ENCODE measurements at regions not wholly inside any gene's neighbourhood (a gene's known extent, or its start where the extent isn't known, plus 50 kb on each side); places are given as distances from the start of the nearest gene placed in this dataset.

DNA sequence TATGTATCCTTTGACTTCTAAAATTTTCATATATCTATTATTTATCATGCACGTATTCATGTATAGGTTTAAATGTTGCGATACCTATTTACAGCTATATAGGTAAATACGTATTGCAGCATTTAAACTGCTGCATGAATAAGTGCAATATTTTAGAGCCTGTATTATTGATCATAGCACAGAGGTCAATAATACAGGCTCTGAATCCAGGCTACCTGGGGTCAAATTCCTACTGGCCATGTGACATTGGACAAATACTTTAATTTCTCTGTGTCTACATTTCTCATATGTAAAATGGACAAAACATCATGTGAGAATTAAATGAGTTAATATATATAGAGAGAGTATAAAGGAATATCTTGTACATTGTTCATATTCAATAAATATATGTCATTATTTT lies 352.9 kb upstream of the ROBO2 start:
- ATAC-seq (no peak), DNase-seq (no peak)
- intact Hi-C loops (cut with micrococcal nuclease), result no loop called here

DNA sequence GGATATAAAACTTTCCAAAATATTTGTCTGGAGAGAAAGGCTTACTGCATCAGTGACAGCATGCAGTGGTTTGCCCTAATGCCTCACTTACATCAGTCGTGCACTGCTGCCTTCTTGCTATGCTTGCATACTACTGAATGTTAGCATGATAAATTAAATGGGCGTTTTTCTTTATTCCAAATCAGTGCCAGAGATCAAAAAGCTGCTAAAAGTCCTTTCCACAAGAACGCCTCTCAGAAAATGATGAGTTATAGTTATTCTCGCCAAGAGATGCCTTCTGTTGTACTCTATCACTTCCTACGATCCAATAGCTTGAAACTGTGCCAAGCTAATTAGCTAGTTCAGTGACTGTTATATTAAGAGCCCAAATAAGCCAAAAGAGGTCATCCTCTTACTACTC lies 345.8 kb upstream of the ROBO2 start:
- ATAC-seq, result no peak
- no peak for DNase-seq
- intact Hi-C loops (cut with micrococcal nuclease), result no loop called here

DNA sequence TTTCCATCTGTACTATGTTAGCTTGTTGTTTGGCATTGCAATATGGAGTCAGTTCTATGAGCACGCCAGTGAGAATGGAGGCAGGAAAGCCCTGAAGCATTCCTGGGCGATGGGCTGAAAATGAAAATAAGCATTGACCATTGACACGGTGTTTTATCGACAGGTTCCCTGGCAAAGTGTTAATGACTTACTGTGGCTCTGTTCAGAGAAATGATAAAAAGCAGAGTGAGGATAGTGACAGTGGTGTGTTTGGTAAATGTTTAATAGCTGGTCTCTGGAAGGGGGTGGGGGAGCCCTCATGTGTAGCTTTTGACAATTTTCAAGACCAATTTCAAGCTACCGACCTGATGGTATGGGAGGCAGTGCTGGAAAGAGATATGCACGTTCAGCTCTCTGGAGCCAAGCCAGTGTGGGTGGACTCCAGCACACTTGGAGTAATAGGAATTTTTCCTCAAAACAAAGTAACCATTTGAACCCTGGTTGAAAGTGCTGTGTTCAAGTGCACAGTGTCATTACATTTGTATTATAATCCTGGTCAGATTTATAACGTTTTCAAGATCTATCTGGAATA lies 341.7 kb upstream of the ROBO2 start:
- no peak for ATAC-seq
- intact Hi-C loops (cut with micrococcal nuclease), result no loop called here
- no peak for DNase-seq

DNA sequence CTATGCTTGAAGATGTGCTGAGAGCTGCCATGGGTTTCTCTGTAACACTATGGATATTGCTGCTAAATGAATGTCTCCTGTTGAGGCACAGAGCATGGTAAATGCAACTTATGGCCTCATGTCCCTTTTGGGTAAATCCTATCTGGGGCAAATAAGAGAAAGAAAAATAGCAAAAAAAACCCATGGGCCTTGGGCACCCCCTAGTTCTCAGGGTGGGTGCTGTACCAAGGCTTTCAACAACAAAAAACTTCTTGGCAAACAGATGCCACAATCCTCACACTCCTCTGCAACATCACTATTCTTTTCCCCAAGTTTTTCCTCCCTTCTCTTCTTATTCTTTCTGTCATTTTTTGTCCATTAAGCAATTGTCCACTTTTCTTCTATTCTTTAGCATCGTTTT lies 340.1 kb upstream of the ROBO2 start:
- intact Hi-C loops (cut with micrococcal nuclease), result no loop called here
- ATAC-seq (no peak), DNase-seq (no peak)

DNA sequence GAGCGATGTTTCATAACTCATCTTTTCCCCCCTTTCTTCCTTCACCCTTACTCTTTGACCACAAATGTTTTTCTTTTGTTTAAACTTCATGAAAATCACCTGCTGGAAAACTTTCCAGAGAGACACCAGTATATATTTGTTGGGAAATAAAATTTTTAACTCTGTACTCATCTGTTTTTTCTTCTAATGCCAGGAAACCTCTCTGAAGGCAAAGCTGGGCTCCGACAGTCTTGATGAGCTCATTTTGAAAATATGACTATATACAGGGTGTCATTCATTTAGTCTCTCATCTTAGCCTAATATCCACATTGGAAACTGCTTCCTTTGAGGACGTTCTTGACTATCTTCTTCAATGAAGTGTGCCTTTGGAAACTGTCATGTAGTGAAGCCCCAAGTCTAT lies 339.6 kb upstream of the ROBO2 start:
- DNase-seq, result no peak
- intact Hi-C loops (cut with micrococcal nuclease), result no loop called here

DNA sequence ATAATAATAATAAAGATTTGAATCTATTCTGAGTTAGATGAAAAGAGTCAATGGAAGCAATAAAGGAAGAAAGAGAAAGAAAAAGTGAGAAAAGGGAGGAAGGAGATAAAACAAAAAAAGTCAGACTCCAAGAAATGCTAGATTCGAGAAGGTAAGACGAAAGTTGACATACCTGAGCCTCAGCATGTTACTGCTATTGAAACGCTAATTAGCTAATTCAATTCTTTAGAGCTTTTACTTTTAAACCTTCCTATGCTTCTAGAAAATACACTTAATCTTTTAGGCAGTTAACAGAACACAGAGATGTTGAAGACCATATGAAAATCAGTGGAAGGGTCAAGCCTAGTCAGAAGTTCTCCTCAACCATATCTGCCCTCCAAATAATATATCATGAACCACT lies 337.2 kb upstream of the ROBO2 start:
- ATAC-seq, result no peak
- intact Hi-C loops (cut with micrococcal nuclease), result no loop called here
- no peak for DNase-seq

More for the DNA sequence above, 339.6 kb upstream of the ROBO2 start:
- no peak for ATAC-seq

DNA sequence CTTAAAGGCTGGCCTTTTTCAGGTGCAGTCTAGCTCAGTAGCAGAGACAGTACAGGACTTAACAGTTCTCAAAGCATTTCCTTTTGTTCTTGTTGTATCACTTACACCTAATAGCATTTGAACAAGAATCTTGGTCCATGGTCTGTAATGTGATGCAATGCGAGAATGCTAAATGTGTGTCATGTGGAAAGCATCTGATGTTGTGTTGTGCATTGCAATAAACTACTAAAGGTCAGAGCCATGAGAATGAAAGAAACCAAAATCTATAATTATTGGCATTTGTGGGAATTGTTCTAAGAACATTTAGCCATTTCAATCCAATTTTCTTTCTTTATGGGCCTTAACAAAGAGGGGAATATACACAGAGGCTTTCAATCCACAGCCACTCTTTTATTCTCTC lies 324.5 kb upstream of the ROBO2 start:
- DNase-seq (no peak), ATAC-seq (no peak)
- intact Hi-C loops (cut with micrococcal nuclease), result no loop called here

DNA sequence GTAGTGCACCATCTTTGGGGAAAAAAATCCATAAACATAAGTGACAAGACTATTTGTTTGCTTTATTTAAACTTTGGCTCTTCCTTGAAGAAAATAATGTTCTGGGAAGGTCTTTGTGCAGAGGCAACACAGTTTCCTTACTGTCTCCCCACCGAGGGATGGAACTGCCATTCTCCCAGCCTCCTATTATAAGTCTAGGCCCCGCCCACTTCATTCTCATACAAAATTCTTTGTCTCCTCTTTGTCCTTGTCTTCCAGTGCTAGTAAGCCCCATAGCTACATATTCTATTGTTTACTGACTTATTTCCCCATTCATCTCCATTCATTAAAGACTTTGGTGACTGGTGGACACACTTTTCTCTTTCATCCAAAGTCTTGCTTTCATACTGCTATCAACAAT lies 316.5 kb upstream of the ROBO2 start:
- no peak for ATAC-seq
- intact Hi-C loops (cut with micrococcal nuclease), result no loop called here
- no peak for DNase-seq

DNA sequence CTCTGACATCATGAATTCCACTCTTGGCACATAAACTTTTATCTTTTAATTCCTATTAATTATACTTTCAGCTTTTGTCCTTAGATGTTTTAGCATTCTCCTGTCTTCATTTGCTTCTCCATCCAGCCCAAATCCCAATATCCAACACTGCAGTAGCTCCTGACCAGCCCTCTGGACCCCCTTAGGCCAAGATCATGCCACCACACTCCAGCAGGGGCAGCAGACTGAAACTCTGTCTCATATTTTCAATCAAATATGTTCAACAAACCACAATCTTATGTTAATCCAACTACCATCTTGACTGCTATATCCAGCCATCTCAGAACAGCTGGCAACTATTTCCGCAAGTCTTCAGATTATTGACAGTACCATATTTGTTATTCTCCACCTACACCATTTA lies 315.8 kb upstream of the ROBO2 start:
- ATAC-seq (no peak), DNase-seq (no peak)
- intact Hi-C loops (cut with micrococcal nuclease), result no loop called here

DNA sequence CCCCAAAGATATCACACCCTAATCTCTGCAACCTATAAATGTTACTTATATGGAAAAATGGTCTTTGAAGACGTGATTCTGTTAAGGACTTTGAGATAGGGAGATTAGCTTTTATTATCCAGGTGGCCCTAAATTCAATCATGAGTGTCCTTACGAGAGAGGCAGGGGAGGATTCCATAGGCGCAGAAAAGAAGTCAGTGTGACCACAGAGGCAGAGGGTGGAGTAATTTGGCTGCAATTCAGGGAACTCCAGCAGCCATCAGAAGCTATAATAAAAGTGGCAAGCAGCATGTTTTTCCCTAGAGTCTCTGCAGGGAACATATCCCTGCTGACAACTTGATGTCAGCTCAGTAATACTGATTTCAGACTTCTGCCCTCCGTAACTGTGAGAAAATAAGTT lies 315.2 kb upstream of the ROBO2 start:
- DNase-seq (no peak), ATAC-seq (no peak)
- intact Hi-C loops (cut with micrococcal nuclease), result no loop called here

DNA sequence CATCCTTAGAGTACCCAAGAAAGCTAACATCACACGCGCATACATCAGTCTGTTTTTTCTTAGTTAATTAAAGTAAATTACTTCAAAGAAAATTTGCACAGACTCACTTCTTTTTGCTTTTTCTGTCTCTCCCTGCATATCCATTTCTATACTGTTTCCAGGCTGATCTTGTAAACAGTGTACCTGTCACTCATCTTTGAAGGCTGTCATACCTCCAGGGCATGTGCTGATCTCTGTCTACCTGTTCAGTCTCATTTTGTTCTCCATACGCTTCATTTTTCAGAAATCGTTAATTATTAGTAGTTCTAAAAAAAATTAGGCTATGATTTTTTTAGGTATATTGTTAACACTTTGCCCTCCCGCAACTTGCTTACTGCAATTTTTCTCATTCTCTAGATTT lies 313.9 kb upstream of the ROBO2 start:
- intact Hi-C loops (cut with micrococcal nuclease), result no loop called here
- DNase-seq, result no peak
- ATAC-seq, result no peak

DNA sequence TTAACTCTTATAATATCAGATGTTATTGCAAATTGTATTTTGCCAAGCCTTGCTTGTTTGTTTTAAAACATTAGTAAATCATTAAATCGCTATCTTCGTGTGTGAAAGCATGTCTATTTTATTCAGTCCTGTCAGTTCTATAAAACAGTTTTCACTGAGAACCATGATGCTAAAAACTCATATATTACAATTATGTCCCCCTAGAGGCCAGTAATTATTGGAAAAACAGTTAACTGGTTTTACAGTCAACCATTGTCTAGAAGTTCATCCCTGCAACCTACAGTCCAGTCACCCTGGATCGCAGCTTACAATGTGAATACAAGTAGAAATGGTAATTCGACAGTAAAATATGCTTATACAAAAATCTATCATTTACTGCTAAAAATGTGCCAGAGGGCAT lies 311.5 kb upstream of the ROBO2 start:
- no peak for DNase-seq
- intact Hi-C loops (cut with micrococcal nuclease), result no loop called here
- ATAC-seq, result no peak

DNA sequence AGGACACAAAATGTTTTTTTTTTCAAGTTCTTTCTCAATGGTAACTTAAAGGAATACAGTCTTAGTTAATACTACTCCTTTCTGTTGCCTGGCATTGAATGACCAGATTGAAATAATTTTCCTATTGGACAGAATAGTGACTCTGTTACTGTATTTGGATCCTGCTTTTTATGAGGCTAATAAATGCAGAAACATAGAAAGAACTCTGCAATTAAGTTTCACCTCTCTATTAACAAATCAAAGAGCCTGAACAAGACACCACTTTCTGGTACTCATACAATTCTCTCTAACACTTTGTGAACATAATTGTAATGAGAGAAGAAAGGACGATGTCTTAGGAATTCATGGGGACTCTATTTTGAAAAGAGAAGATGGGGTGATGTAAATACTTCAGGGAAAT lies 308.4 kb upstream of the ROBO2 start:
- intact Hi-C loops (cut with micrococcal nuclease), result no loop called here
- DNase-seq (no peak), ATAC-seq (no peak)

DNA sequence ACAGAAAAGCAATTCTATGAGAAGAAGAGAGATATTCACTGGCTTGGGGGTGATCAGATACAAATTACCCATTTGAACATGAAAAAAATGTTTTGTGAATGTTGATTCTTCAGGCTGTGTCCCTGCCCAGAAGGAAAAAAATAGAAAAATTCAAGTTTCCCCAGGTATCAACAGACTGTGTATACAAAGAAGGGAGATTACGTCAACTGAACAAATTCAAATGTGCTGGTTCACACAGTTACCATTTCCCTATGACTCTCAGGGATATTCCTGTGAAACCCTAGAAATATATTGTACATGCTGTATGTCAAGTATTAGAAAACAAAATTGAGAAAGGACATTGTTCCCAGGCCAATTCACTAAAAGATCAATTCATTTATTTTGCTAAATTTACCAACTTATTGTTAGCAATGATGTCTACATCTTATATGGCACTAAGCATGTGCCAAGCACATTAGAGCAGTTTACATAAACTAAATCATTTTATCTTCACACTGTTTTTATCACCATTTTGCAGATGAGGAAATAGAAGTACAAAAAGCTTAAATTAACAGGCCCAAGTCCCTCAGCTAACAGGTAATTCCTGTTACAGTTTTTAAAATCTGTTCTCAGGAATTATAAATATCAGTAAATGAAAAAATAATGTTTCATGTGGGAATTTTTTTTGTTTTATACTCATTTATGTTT lies 306.7 kb upstream of the ROBO2 start:
- DNase-seq, result no peak
- intact Hi-C loops (cut with micrococcal nuclease), result no loop called here
- no peak for ATAC-seq

DNA sequence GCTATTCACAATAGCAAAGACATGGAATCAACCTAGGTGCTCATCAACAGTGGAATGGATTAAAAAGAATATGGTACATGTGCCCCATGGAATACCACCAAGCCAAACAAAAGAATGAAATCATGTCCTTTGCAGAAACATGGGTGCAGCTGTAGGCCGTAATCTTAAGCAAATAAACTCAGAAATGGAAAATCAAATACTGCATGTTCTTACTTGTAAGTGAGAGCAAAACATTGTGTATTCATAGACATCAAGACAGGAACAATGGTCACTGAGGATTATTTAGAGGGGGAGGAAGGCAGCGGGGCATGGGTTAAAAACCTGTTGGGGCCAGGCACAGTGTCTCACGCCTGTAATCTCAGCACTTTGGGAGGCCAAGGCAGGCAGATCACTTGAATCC lies 304.7 kb upstream of the ROBO2 start:
- no peak for DNase-seq
- ATAC-seq, result no peak
- intact Hi-C loops (cut with micrococcal nuclease), result no loop called here

DNA sequence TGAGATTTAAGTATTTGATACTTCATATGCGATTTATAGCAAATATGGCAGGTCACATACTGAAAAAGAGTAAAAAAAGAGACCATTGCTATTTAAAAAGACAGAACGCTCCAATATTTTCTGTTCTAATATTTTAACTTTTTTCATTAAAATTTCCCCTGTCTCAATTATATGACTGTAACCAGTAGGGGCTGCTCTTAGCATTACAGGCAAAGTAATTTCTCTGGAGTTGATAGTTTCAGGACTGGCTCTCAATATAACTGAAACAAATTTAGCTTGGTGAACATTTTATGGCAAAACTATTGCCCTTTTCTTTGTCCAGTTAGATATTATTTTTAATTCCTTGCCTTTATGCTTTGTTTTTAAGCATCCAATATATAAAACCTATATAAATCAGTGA lies 286.3 kb upstream of the ROBO2 start:
- DNase-seq (no peak), ATAC-seq (no peak)
- intact Hi-C loops (cut with micrococcal nuclease), result no loop called here

DNA sequence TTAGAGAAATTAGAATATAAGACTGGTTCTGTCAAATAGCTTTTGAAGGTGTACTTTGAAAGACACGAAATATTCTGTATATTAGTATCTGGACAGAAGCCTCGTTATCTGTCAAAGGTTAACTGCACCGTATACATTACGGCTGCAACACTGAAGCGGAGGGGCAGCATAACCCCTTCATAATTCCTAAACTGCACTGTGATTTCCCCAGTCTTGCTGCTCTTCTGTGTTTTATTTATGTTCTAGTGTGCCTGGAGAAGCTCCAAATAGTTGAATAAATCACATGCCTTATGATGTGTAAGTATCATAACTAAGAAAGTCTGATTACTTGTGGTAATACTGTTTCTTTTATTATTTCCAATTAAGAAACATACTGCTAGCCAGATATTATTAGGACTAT lies 285.7 kb upstream of the ROBO2 start:
- DNase-seq (no peak), ATAC-seq (no peak)
- intact Hi-C loops (cut with micrococcal nuclease), result no loop called here

DNA sequence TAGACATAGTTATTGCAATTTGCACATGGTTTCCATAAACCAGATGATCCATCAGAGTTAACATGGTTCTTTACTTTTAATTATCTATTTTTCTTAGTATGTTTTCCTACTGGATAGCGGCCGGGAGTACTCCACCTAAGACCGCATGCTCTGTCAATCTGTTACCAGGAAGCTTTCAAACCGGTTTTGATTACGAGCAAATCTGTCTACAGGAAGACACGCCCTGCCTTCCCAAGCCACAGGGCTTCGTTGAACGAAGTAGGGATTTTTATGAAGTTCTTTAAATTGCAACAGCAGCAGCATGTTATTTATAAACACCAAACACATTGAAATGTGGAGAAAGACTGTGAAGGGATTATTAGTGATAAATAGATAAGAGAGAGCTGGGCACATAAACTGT lies 283.3 kb upstream of the ROBO2 start:
- no peak for ATAC-seq
- DNase-seq, result no peak
- intact Hi-C loops (cut with micrococcal nuclease), result no loop called here

DNA sequence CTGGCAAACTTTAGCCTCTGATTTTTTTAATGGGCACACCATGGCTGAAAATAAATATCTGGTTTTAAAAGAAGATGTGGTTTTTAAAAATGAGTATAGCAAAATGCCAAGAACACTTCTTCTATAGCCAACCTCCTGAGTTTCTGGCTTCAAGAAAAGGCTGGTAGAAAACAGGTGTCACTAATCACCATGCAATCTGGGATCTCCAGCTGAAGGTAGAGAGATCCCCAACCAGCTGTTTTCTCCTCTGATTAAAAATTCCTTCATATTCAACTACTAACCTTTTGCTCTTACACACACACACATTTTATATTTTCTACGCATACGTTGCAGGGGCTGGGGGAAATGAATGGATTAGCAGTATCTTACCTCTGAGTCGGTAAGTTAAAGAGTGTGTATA lies 279.6 kb upstream of the ROBO2 start:
- intact Hi-C loops (cut with micrococcal nuclease), result no loop called here
- DNase-seq (no peak), ATAC-seq (no peak)

DNA sequence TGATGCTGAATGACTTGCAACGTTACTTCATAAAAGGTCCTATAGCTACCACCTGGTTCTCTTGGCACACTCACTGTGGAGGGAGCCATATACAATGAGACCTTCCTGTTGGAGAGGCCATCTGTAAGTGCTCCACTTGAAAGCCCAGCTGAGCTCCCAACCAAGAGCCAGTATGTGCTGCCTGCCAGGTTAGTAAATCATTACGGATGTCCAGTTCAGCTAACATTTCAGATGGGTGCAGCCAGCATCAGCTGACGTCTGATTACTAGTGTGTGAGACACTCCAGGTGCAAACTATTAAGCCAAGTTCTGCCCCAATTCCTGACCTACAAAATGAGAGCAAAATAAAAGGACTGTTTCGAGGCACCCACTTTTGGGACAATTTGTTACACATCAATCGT lies 274.4 kb upstream of the ROBO2 start:
- intact Hi-C loops (cut with micrococcal nuclease), result no loop called here
- DNase-seq (no peak), ATAC-seq (no peak)

DNA sequence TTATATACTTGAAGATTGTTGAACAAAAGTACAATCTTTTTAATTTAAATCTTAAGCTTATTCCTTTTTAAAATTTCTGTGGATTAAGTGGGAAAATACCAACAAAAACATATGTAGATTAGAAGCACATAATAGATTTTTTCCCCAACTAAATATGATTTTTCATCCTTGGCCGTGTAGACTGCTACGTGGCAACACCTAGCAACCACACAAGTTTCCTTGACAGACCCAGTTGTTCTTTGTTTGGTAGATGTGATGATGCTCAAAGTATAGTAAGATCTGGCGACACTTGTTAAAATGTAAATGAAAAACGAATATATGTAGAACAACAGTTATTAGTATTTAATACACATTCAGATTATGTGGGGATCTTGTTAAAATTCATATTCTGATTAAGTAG lies 271.0 kb upstream of the ROBO2 start:
- intact Hi-C loops (cut with micrococcal nuclease), result no loop called here
- DNase-seq (no peak), ATAC-seq (no peak)

DNA sequence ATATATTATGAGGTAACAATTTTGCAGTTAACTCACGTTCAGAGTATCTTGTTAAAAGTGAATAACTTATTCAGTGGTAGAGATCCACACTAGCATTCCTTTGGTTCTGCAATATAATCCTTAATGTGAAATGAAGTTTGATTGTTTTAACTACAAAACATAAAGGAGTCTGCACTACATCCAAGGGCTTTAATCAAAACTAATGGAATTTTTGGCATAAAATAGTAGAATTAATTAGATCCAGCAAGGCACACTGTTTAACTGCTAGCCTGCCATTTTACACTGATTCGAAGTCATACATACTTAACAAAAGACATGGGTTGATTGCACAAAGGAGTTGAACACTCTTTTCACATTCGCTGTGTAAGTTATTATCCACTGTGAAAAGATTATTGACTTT lies 263.0 kb upstream of the ROBO2 start:
- ATAC-seq (no peak), DNase-seq (no peak)
- intact Hi-C loops (cut with micrococcal nuclease), result no loop called here
